ENCODE measurements at regions not wholly inside any gene's neighbourhood (a gene's known extent, or its start where the extent isn't known, plus 50 kb on each side); places are given as distances from the start of the nearest gene placed in this dataset.

- POLR2A ChIA-PET (ENCODE audit: partially characterized antibody) = no interaction called here
- Histone ChIP-seq H3K56ac (replicated peaks; ENCODE audit: insufficient read length, low read depth, low read length) (no peak overlapping the region), H3K79me1 (ENCODE audit: low read depth, low read length) (no peaks in the 10 kb centered on the region), H3K79me2 (ENCODE audit: control insufficient read depth in 1 of 2, insufficient read depth in 2 of 2, low read length in 2 of 2) (no peaks in the 10 kb centered on the region), H3K9ac (replicated peaks in 1 of 4; ENCODE audit: extremely low read depth in 1 of 4, low read depth in 3 of 4, low read length in 3 of 4) (no peak overlapping the region; a peak in 1 of 7 replicates), H3K23ac (ENCODE audit: insufficient read length) (no peak overlapping the region), H2AFZ (ENCODE audit: low read length) (no peak overlapping the region), H3K36me3 (ENCODE audit: control insufficient read depth in 2 of 4, insufficient read depth in 4 of 4, low read length in 3 of 4) (no peaks in the 10 kb centered on the region), H3K14ac (ENCODE audit: insufficient read length) (no peak overlapping the region), H3K9me3 (ENCODE audit: insufficient read depth in 2 of 2, low read depth in 1 of 2, low read length in 1 of 2) (no peaks in the 10 kb centered on the region), H3K18ac (ENCODE audit: extremely low read depth, low read length) (no peak overlapping the region), H3K23me2 (ENCODE audit: low read depth, low read length) (no peaks in the 10 kb centered on the region), H3K27ac (ENCODE audit: low read depth, low read length) (no peak overlapping the region), H3K4ac (replicated peaks; ENCODE audit: insufficient read length, low read depth, low read length) (no peak overlapping the region), H2BK15ac (ENCODE audit: low read length) (no peak overlapping the region), H2AK5ac (ENCODE audit: low read depth, low read length) (no peak overlapping the region), H4K5ac (ENCODE audit: insufficient read length, low read depth, low read length) (no peak overlapping the region), H4K20me1 (replicated peaks in 1 of 2; ENCODE audit: control insufficient read depth in 1 of 2, insufficient read depth in 2 of 2, low read length in 2 of 2) (no peaks in the 10 kb centered on the region), H2BK12ac (ENCODE audit: low read depth, low read length) (no peak overlapping the region), H3K4me1 (replicated peaks in 1 of 4; ENCODE audit: control insufficient read depth in 3 of 4, insufficient read depth in 4 of 4, low read length in 3 of 4) (peaks cover 0 to 9% (median 0%) of the 10 kb centered on the region in 4 experiments; a peak in 1 of 7 replicates), H3K27me3 (replicated peaks in 1 of 4; ENCODE audit: control insufficient read depth in 3 of 4, extremely low read depth in 1 of 4, insufficient read depth in 3 of 4, low read length in 3 of 4) (no peaks in the 10 kb centered on the region), H2BK20ac (ENCODE audit: low read length) (no peak overlapping the region), H3K4me2 (ENCODE audit: insufficient read depth in 1 of 2, low read depth in 2 of 2, low read length in 2 of 2) (no peak overlapping the region), H3K4me3 (ENCODE audit: extremely low read depth in 1 of 4, insufficient read depth in 2 of 4, low read depth in 3 of 4, low read length in 4 of 4) (no peak overlapping the region), H4K8ac (ENCODE audit: extremely low read depth, insufficient read depth, low read length) (no peak overlapping the region; the same call in none of the 2 replicates), H2BK5ac (ENCODE audit: low read depth, low read length) (no peak overlapping the region), H2BK120ac (replicated peaks; ENCODE audit: low read depth, low read length) (no peak overlapping the region), H4K91ac (replicated peaks; ENCODE audit: insufficient read length, low read length) (no peak overlapping the region)
- FAIRE-seq = no peak
- no peak for TF ChIP-seq CBX5 (IDR thresholded peaks at IDR 0.05; ENCODE audit: low read depth, low read length)
- no peak for TF ChIP-seq E2F6 (IDR thresholded peaks at IDR 0.05)
- no peak for TF ChIP-seq BCL11A (IDR thresholded peaks at IDR 0.05; ENCODE audit: low read depth in 2 of 2, low read length in 2 of 2)
- TF ChIP-seq TEAD4 (IDR thresholded peaks at IDR 0.05; ENCODE audit: low read depth, low read length) = no peak
- 92% methylated on average over 9 of the region's 9 CpGs; no CpG with 5 or more reads in 1 of the 2 experiments for WGBS, 2 experiments (ENCODE audit: extremely low coverage in 1 of 2, insufficient coverage in 1 of 2, insufficient read length in 1 of 2, insufficient replicate concordance in 2 of 2, low coverage in 1 of 2, low lambda C conversion rate in 2 of 2, missing lambda C conversion rate in 1 of 2)
- CTCF ChIA-PET (ENCODE audit: partially characterized antibody) = no interaction called here
- no peak for DNase-seq (ENCODE audit: low read depth in 1 of 2, low spot score in 2 of 2)
Observed at GRCh38 chr2:240319855-240320203, 115.6 kb upstream of the GPC1 start.

All from H1 (cell line).